RKO (cell line): ENCODE measurements at regions not wholly inside any gene's neighbourhood (a gene's known extent, or its start where the extent isn't known, plus 50 kb on each side); places are given as distances from the start of the nearest gene placed in this dataset.

Source experiments
- DNase-seq: peaks from one replicate; pipeline ENCODE4 v3.0.0-alpha.2; 2016; ENCODE audit warnings: low spot score

DNA sequence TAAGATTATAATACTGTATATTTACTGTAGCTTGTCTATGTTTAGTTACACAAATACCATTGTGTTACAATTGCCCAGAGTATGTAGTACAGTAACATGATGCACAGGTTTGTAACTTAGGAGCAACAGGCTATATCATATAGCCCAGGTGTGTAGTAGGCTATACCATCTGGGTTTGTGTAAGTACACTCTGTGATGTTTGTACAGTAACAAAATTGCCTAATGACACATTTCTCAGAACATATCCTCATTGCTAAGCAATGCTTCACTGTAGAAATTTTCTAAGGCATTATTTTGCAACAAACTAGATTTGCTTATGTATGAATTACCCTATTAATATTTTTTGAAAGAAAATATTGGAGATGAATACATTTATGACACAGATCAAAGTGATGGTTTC is 1390.9 kb downstream of the C4orf33 start:
- no peak for DNase-seq

DNA sequence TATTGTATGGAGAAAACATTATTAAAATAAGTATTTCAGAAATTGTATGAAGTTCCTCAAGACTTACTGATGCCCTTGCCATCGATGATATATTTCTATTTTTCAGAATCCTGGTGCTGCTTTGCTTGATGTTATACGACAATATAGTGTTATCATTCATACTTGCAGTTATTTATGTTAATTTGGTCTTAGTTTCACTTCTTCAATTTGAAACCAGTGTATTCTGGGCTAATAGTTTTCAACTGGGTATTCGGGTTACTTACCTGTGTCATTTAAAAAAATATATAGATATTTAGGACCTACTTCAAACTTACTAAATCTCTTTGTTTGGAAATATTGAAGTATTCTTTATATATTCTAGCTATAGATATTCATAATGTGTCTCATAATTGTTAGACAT is 1414.7 kb downstream of the C4orf33 start:
- no peak for DNase-seq

DNA sequence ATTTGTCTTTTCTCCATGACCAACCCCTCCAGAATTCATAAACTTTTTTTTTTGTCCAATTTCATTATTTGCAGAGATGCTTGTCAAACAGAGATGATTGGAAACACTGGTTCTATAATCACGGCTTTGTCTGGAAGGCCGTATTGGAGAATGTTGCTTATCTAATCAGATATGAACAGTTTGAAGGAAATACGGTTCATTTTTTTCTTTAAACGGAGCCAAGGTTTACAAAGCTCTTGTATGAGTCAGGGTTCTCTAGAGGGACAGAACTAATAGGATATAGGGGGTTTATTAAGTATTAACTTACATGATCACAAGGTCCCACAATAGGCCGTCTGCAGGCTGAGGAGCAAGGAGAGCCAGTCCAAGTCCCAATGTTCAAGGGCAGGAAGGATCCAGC is 1415.8 kb downstream of the C4orf33 start:
- no peak for DNase-seq

DNA sequence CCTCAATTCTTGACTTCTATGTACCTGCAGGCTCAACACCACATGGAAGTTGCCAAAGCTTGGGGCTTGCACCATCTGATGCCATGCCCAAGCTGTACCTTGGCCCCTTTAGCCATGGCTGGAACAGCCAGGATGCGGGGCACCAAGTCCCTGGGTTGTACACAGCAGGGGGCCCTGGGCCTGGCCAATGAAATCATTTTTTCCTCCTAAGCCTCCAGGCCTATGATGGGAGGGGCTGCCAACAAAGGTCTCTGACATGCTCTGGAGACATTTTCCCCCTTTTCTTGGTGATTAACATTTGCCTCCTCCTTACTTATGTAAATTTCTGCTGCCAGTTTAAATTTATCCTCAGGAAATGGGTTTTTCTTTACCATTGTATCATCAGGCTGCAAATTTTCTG is 1428.1 kb downstream of the C4orf33 start:
- no peak for DNase-seq

DNA sequence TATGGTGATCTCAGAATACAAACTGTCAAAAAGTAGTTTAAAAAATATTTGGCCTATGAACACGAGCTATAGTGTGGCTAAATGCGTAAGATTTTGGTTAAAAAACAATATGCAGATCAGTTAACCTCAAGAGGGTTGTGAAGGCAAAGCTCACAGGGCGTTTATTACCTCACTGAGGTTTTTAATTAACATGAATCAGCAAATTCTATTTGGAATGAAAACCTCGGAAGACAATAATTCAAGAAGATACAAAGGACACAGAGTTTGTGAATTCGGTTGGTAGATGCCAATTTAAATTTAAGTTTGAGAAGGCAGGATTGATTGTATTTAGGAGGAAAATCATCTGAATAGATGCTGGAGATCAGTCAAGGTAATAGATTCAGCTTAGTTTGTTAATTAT is 1434.6 kb downstream of the C4orf33 start:
- no peak for DNase-seq

DNA sequence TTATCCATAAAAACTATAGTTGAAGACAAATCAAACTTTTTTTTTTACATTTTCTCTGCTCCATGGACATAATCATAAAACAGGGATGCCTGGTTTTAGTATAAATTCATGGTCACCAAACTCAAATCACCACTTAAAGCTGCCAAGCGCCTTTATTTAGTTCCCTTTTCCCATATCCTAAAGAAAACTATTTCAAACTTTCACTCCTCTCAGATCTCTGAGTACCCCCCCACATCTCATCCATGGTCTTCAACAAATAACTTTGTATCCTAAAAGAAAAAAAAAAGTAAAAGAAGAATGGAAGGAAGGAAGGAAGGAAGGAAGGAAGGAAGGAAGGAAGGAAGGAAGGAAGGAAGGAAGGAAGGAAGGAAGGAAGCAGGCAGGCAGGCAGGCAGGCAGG is 1438.7 kb downstream of the C4orf33 start:
- DNase-seq: no peak

DNA sequence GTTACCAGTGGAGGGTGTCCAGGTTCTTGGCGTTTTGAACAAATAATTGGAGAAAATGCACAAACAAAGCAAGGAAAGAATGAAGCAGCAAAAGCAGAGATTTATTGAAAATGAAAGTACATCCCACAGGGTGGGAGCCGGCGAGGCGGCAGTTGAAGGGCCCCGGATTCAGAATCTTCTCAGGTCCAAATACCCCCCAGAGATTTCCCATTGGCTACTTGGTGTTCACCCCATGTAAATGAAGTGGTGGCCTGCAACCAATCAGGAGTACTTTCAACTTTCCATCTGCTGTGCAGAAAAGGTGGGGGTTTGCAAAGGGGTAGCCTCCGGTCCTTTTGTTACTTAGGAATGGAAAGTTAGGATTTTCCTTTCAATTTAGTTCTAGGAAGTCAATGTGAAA is 1447.0 kb downstream of the C4orf33 start:
- no peak for DNase-seq

DNA sequence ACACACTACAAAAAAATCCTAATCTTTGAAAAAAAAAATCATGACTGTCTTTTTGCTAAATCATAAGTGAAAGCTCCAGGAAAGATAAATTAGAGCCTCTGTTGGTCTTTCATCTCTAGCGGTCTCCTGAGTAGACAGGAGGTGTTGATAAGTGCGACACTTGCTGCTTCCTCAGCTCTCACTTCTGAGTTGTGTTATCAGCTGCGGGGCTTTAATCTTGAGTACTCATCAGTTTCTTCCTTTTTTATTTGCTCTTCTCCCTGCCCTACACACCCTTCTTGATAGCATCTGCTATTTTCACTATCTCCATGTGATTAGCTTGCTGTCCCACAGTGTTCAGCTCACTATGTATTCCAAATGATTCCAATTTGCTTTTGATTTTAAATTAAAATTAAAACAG is 1449.2 kb downstream of the C4orf33 start:
- DNase-seq: no peak

DNA sequence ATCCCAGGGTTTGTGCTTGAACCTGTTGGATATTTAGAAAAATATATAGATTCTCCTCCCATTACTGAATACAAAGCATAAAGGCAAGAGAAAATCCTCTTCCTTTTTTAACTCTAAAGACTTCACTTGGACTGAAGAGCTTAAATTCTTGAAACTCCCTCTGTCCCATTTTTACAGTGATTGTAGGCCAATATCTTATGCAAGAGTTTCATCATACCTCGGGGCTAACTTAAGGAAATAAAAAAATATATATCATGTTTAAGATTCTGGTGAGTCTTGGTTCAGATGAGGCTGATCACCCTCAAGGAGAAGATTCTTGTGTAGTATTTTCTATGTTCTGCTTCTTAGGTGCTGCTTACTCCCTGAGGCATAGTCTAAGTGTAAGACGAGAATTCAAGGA is 1449.6 kb downstream of the C4orf33 start:
- DNase-seq: no peak

DNA sequence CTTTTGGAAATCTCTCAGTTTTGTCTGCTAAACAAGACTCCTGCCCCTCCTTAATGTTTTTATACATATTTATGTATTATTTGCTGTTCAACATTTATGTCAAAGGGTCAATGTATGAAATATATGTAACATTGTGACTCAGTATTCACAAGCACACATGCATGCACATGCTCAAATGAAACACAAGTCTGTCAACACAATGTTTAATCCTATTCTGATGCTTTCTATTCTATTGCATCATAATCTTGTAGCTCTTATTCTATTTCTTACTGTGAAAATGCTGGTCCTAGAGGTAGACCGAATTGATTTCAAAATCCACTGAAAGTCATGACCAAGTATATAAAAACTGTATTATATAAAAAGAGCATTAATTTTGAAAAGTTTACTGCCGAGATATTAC is 1463.3 kb downstream of the C4orf33 start:
- no peak for DNase-seq

DNA sequence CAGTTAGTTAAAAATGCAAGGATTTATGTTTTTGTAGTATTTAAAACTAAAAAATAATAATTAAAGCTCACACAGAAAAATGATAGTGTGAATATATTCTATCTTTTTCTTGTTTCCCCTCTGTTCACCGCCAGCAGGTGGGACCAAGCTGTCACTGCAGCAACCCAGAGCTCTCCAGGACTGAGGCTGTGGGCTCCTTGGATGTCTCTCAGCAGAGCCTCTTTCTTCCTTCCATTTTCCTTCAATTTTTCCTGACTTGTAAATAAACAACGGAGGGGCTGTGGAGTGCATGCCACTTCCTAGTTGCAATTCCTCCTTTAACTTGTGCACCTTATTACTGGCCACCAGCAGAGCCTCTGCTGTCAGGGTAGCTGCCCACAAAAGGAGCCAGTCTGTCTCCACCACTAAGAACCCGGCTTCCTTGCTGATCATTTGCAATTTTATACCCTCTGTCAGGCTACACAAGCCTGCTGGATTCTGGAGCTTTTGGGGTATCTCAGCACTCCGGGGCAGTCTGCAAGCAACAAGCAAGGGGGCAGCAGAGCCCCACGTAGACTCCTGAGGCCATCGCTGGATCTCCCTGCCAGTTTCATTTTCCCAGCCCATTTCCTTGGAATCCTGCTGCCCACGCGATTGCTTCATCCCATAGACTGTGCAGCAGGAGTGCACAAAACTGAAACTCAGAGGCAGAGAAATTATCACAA is 1467.4 kb downstream of the C4orf33 start:
- DNase-seq: peak; percentile 91

DNA sequence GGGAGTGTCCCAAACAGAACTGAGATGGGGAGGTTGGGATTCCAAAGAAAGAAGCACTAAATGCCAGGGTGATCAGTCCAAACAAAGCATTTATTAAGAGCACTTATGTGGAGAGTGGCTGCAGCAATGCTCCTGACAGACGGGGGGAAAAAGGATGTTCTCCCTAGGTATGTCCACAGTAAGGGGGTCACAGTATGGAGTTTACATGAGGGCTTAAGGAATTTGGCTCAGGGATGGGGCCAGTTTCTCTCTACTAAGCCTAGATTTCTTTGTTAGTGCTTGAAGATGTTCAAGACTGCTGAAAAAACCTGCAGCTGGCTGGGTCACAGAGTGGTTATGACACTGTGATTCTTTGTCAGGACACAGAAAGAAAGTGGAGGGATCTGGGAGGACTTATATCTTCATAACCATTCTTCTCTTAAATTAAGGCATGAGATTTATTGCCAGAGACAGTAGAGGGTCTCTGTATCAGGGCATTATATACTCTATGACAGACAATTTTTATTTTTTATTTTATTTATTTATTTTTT is 1468.0 kb downstream of the C4orf33 start:
- DNase-seq: no peak

DNA sequence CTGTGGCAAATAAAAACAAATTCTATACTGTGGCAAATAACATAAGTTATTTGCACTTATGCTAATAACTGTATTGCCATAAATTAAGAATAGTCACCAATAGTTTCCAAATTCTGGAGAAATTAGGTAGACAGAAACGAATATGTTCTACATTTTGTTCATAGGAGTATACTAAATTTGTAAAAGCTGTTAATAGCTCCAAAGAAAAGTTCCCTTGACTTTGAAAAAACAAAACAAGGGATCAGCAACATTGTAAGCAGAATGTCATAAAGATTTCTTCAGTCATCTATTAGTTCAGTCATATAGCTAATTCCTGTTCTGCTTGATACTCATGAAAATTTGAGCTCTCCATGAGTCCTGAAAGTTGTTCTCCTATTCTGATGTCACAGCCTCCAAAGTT is 1472.8 kb downstream of the C4orf33 start:
- no peak for DNase-seq

DNA sequence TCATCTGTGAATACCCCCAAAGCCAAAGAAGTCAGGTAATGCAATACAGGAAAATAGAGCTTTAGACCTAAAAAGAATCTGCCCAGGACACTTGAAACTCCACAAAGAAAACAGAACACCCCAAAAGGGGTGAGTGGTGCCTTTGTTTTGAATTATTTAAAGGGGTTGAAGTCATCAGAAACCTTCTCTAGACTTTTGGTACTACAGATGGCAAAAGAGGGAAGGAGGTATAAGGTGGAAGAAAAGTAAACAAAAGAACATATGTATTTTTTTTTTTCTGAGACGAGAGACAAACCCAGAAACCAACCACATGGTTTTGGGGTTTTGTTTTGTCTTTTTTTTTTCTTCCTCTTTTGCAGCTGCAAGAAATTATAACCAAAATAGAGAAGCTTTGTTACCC is 1477.8 kb downstream of the C4orf33 start:
- no peak for DNase-seq

DNA sequence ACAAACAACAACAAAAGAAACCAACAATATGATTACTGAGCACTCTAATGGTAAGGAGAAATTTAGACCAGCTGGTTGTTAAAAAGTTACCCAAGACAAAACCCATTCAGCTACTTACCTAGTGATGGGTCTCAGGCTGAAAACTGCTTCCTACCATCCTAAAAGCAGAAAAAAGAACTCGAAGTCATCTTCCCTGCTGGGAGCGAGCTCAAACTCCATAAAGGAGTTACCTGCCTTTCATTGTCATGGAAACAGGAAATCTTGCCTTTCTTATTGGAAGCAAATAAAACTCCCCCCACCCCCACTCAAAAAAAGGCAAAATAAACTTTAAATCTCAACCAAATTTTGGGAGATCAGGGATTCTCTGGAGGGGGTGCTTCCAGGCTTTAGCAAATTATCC is 1478.3 kb downstream of the C4orf33 start:
- no peak for DNase-seq

DNA sequence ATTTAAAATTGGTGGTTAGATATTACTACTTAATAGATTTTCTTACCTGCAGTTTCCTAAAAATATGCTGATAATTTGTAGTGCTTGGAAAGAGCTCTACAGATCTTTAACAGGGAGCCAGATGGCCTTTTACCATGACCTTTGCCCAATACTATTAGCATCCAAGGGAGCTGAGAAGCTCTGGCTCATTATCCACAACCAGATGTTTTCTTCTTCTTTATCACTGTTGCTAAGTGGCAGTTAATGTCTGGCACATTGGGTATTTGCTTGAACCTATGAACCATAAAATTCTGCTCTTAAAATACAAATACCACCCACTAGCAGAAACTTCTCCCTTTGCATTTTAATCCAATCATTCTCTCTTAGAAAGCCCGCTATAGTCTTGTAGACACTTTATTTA is 1480.3 kb downstream of the C4orf33 start:
- DNase-seq: no peak

DNA sequence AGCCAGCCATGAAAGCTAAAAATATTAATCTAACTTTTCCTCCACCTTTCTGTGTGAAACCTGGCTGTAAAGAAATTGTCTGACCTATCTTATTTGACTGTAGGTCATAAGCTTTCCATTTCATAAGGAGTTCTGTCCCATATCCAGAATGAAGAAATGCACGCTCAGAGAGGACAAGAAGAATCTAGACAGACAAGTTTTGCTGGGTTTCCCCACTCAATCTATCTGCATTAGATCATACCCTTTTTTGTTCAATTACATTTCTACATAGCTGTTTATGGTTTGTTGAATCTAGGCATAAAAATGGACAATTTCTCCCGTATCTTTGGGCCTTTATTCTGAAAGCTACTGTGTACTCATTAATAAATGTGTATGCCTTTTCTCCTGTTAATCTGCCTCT is 1495.1 kb downstream of the C4orf33 start:
- DNase-seq: no peak

DNA sequence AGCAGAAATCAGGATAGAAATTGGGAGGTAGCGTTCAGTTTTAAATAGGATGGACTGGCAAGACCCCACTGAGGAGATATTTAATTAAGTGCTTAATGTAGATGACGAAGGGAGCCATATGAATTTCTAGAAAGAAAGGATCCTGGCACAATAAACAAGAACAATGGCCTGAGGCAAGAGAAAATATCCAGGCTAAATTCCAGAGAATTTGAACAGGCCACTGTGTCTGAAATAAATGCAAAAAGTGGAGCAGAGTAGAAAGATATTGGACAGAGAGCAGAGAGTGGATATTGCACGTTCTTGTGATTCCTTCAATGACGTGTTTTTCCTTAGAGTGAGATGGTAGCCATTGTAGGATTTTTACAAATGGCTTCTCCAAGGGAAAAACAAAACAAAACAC is 1504.8 kb downstream of the C4orf33 start:
- no peak for DNase-seq

DNA sequence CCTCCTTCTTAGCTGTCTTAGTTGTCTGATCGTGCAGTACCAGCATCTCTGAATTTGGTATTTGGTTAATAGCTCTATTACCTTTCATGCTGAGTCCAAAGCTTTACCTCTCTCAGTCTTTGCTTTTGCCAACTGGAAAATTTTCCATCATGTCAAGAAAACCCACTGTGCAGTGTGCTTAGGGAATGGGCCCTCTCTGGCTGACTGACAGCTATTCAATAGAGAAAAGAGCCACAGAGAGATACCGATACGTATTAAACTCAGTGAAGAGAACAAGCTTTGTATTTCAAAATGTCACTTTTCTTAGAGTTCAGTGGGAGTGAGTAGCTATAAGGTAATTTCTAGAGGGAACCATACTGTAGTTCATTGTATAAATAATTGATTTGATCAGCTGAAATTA is 1507.1 kb downstream of the C4orf33 start:
- DNase-seq: no peak

DNA sequence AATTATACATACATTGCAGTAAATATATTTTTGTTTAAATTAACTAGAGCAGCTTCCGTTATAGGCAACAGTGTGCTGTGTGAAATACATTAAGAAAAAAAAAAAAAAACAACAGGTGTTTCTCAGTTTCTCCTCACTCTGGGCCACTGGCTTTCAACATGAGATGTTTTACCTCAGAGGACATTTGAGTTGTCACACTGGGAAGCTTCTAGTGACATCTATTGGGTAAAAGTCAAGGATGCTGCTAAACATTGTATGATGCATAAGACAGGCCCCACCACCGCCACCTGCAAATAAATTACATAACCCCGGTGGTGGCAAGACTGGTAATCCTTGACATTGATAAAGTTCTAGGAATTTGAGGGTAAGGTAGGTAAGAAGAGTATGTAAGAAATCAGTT is 1512.2 kb downstream of the C4orf33 start:
- DNase-seq: no peak

DNA sequence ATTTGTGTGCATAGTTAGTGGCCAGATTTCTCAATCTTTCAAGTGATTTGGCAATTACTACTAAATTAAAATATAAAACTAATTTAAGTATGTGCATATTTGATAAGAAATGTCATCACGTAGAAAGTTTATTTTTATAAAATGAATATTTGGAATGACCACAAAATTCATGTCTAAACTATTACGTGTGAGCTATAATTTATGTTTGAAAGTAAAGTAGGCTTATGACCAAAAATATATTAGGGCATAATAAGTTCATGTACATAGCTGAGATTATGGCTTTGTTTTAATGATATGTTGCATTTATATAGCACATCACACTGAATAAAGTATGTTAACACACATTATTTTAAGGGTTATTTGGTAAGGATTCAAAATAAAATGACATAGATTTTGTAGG is 1532.6 kb downstream of the C4orf33 start:
- DNase-seq: no peak

DNA sequence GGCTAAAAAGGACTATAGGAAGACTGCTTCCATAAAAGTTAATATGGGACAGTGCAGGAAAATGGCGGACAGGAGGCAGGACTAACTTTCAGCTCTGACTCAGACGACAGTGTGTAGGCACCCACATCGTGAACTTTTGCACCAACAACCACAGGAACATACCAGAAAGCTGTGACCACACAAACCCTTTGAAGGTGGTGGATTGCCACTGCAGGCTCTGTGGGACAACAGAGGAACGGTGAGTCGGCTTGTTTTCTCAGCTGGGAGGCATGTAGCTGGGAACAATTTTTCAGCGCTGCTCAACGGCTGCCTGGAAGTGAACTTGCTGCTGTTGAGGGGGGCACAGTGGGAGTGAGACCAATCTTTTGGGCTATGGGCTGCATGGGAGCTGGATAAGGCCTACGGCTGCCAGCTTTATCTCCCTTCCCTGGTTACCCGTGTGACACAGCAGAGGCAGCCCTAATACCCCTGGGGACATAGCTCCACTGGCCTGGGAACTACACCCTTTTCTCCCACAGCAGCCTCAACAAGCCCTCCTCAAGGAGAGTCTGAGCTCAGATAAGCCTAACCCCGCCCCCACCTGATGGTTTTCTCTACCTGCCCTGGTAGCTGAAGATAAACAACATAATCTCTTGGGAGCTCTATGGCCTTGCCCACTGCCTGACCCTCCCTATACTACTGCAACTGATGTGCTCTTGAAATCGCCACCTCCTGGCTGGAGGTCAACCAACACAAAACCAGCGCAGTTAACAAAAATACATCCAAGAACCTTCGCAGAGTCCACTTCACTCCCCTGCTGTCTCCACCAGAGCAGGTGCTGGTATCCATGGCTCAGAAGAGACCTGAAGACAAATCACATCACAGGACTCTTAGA is 1537.0 kb downstream of the C4orf33 start:
- DNase-seq: no peak

DNA sequence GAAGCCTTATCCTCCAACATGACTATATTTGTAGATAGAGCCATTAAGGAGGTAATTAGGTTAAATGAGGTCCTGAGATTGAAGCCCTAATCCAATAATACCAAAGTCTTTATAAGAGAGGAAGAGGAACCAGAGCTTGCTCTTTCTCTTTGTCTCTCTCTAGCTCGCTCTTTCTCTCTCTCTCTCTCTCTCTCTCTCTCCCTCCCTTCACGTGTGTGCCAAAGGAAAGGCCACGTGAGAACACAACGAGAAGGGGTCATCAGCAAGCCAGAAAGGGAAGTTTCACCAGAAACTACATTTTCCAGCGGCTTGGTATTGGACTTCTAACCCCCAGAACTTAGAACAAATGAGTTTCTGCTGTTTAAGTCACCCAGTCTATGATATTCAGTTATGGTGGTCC is 1540.5 kb downstream of the C4orf33 start:
- no peak for DNase-seq

DNA sequence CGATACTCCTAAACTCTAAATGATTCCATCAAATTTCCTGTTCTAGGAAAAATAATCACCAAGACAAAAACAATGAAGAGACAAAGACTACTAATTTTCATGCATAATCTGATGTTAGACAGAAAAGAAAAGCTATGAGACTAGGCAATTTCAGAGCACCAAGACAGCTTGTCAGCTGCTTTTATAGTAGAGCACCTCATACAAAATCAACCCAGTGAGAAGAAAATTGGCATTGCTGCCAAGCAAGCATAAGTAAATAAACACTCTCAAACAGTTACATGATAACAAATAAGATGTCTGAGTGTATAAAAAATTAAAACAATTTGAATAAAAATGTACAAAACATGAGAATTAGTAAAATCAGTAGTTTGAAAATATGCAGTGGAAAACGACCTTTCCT is 1544.6 kb downstream of the C4orf33 start:
- no peak for DNase-seq
